GM18951 (cell line): ENCODE measurements at regions not wholly inside any gene's neighbourhood (a gene's known extent, or its start where the extent isn't known, plus 50 kb on each side); places are given as distances from the start of the nearest gene placed in this dataset.
"Not testable (repeated sequence)": the region's sequence is repeated elsewhere in the genome, so short reads cannot be mapped to it uniquely, and the experiment has no call there.

Experiments
- POLR2A ChIP-seq: IDR thresholded peaks from 4 replicates; pipeline ENCODE4 v1.6.1; 2011; ENCODE audit warnings: mild to moderate bottlenecking; ENCODE audit not compliant: insufficient read length, insufficient read depth; ENCODE audit errors: extremely low read depth
- in situ Hi-C: fragments of 300-500 bp; cut with MboI; formaldehyde crosslinking; loops from one replicate; pipeline ENCODE4 v1.12.0; 2022; ENCODE audit warnings: low sequenced_read_pairs, mixed read lengths, inconsistent platforms; ENCODE audit not compliant: unreplicated experiment

- TF ChIP-seq POLR2A: no peak
Measured at GRCh38 chr5:74521401-74521800, 119.1 kb downstream of the ENC1 start.

GRCh38 chr5:74519679-74520078 is 120.8 kb downstream of the ENC1 start:
- in situ Hi-C loops: no loop called here
- TF ChIP-seq POLR2A: no peak

More at GRCh38 chr5:74521401-74521800, 119.1 kb downstream of the ENC1 start:
- in situ Hi-C loops: no loop called here

- TF ChIP-seq POLR2A: no peak
- in situ Hi-C loops: no loop called here
Measured at GRCh38 chr5:74519161-74519571, 121.4 kb downstream of the ENC1 start.

- in situ Hi-C loops: no loop called here
- no peak for TF ChIP-seq POLR2A
Measured at GRCh38 chr5:74517700-74518099, 122.8 kb downstream of the ENC1 start.

GRCh38 chr5:74516211-74516636 is 124.3 kb downstream of the ENC1 start:
- in situ Hi-C loops: no loop called here
- TF ChIP-seq POLR2A: no peak

- no peak for TF ChIP-seq POLR2A
Measured at GRCh38 chr5:74514888-74515551, 125.5 kb downstream of the ENC1 start.

GRCh38 chr5:74511770-74512169 is 128.8 kb downstream of the ENC1 start:
- in situ Hi-C loops: not testable (repeated sequence)

More at GRCh38 chr5:74514888-74515551, 125.5 kb downstream of the ENC1 start:
- in situ Hi-C loops: no loop called here

GRCh38 chr5:74510476-74511075 is 130.0 kb downstream of the ENC1 start:
- TF ChIP-seq POLR2A: no peak
- in situ Hi-C loops: no loop called here

GRCh38 chr5:74507370-74508005 is 133.0 kb downstream of the ENC1 start:
- in situ Hi-C loops: no loop called here
- no peak for TF ChIP-seq POLR2A

GRCh38 chr5:74506119-74506518 is 134.4 kb downstream of the ENC1 start:
- in situ Hi-C loops: no loop called here
- TF ChIP-seq POLR2A: no peak

GRCh38 chr5:74504463-74504862 is 136.1 kb downstream of the ENC1 start:
- TF ChIP-seq POLR2A: no peak
- in situ Hi-C loops: no loop called here

- in situ Hi-C loops: no loop called here
- TF ChIP-seq POLR2A: no peak
Measured at GRCh38 chr5:74502479-74502950, 138.0 kb downstream of the ENC1 start.

GRCh38 chr5:74501674-74502478 is 138.7 kb downstream of the ENC1 start:
- TF ChIP-seq POLR2A: no peak
- in situ Hi-C loops: no loop called here
